Endodermal cell (in vitro differentiated cells): ENCODE measurements at regions not wholly inside any gene's neighbourhood (a gene's known extent, or its start where the extent isn't known, plus 50 kb on each side); places are given as distances from the start of the nearest gene placed in this dataset.

ENCODE experiments used
- DNase-seq: peaks from one replicate; pipeline ENCODE4 v3.0.0-alpha.2; 2017
- H3K27ac ChIP-seq: 2 replicates; pipeline ENCODE4 v1.5.1; 2013; ENCODE audit warnings: mild to moderate bottlenecking, low read depth, low read length, moderate library complexity
- H3K27me3 ChIP-seq: 2 replicates; pipeline ENCODE4 v1.6.1; 2013; ENCODE audit warnings: mild to moderate bottlenecking, low read length, moderate library complexity; ENCODE audit not compliant: insufficient read depth, control insufficient read depth, poor library complexity, severe bottlenecking
- H3K36me3 ChIP-seq: 2 replicates; pipeline ENCODE4 v1.7.0; 2013; ENCODE audit warnings: mild to moderate bottlenecking, low read length, moderate library complexity; ENCODE audit not compliant: control insufficient read depth, insufficient read depth
- H3K4me1 ChIP-seq: one replicate; pipeline ENCODE4 v1.7.0; 2013; ENCODE audit warnings: low read length; ENCODE audit not compliant: control insufficient read depth, insufficient read depth
- H3K4me3 ChIP-seq: 2 replicates; pipeline ENCODE4 v1.5.1; 2013; ENCODE audit warnings: mild to moderate bottlenecking, low read length, moderate library complexity
- H3K9ac ChIP-seq: 2 replicates; pipeline ENCODE4 v1.6.1; 2013; ENCODE audit warnings: mild to moderate bottlenecking, low read length, moderate library complexity; ENCODE audit not compliant: poor library complexity, severe bottlenecking; ENCODE audit errors: extremely low read depth
- H3K9me3 ChIP-seq: 2 replicates; pipeline ENCODE4 v1.6.1; 2013; ENCODE audit warnings: mild to moderate bottlenecking, low read length, moderate library complexity; ENCODE audit not compliant: control insufficient read depth
- H3K27ac Mint-ChIP-seq: 2 replicates; pipeline ENCODE4 v1.8.0; 2020; ENCODE audit warnings: mixed read lengths
- H3K27me3 Mint-ChIP-seq: 2 replicates; pipeline ENCODE4 v1.8.0; 2021; ENCODE audit warnings: mild to moderate bottlenecking, mixed read lengths; ENCODE audit not compliant: insufficient read depth
- H3K36me3 Mint-ChIP-seq: 2 replicates; pipeline ENCODE4 v1.8.0; 2020; ENCODE audit warnings: low read depth, mixed read lengths
- H3K4me1 Mint-ChIP-seq: 2 replicates; pipeline ENCODE4 v1.8.0; 2020; ENCODE audit warnings: mixed read lengths
- H3K4me3 Mint-ChIP-seq: 2 replicates; pipeline ENCODE4 v1.8.0; 2020; ENCODE audit warnings: mild to moderate bottlenecking, moderate library complexity, mixed read lengths
- H3K9me3 Mint-ChIP-seq: 2 replicates; pipeline ENCODE4 v1.8.0; 2020; ENCODE audit warnings: mild to moderate bottlenecking, mixed read lengths
- whole genome bisulfite sequencing, 2 experiments: methylation state at CpG; one replicate each; pipeline versions ENCODE4 v1.1.5 to v1.1.7; 2013; ENCODE audit warnings: missing lambda C conversion rate in 2 of 2, mixed read lengths in 1 of 2; ENCODE audit not compliant: insufficient coverage in 1 of 2, insufficient read length in 1 of 2; 5-methylcytosine and 5-hydroxymethylcytosine counted together
- TF ChIP-seq, protein P1 (sequence below): fragments of 200-600 bp; sonication (generic); conservative IDR thresholded peaks from 2 replicates; pipeline ENCODE4 v1.5.0; 2021; ENCODE audit warnings: antibody characterized with exemption, mild to moderate bottlenecking

DNA sequence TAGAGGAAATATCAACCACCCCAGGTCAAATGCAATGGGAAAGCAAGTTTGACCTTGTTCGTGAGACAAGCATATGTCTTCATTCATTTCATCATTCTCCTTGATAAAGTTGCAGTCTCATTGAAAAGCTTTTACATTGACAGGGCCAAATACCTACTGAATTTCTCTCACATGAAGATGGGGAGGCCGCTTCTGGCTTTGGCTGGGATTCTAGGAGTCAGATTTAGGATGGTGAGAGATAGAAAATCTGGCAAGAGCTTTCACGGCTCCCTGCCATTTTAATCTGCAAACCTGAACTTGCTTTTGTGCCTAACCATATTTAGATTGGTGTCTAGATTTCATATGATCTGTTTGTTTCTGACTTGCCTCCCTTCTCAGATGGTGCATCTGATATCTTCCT lies 88.0 kb downstream of the TMEM100 start:
- H3K36me3 ChIP-seq, result no peaks in the 10 kb centered on the region
- peaks cover 24% of the 10 kb centered on the region for H3K4me1 ChIP-seq
- 80 to 98% methylated on average over 1 to 3 of the region's 3 CpGs for WGBS, 2 experiments
- no peak overlapping the region for H3K4me3 ChIP-seq
- no peak for DNase-seq
- H3K27me3 ChIP-seq, result no peaks in the 10 kb centered on the region
- TF ChIP-seq, protein P1, sequence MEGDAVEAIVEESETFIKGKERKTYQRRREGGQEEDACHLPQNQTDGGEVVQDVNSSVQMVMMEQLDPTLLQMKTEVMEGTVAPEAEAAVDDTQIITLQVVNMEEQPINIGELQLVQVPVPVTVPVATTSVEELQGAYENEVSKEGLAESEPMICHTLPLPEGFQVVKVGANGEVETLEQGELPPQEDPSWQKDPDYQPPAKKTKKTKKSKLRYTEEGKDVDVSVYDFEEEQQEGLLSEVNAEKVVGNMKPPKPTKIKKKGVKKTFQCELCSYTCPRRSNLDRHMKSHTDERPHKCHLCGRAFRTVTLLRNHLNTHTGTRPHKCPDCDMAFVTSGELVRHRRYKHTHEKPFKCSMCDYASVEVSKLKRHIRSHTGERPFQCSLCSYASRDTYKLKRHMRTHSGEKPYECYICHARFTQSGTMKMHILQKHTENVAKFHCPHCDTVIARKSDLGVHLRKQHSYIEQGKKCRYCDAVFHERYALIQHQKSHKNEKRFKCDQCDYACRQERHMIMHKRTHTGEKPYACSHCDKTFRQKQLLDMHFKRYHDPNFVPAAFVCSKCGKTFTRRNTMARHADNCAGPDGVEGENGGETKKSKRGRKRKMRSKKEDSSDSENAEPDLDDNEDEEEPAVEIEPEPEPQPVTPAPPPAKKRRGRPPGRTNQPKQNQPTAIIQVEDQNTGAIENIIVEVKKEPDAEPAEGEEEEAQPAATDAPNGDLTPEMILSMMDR, result no peak
- H3K9ac ChIP-seq, result no peak overlapping the region
- Mint-ChIP-seq H3K9me3 (no peaks in the 10 kb centered on the region), H3K4me3 (no peak overlapping the region), H3K27ac (no peak overlapping the region), H3K27me3 (peaks cover 17% of the 10 kb centered on the region), H3K4me1 (peaks cover 59% of the 10 kb centered on the region), H3K36me3 (no peaks in the 10 kb centered on the region)
- H3K9me3 ChIP-seq, result no peaks in the 10 kb centered on the region
- no peak overlapping the region for H3K27ac ChIP-seq

DNA sequence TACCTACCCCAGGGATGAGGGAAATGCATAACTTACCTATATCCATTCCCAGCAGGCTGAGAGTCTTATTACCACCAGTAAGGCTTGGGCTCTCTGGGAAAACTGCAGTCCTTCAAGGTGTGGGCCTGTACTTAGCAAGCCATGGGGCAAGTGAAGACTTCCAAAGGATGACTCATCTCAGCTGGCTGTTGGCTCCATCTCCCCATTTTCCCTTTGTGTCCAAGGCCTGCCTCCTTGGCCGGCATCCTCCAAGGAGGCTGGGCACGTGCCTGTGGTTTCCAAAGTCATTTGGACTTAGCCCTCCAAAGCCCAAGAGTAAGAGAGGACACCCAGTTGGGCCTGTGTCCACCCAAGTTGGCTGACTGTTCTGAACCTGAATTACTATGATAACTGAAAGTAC lies 89.8 kb downstream of the TMEM100 start:
- 95% methylated on average over 2 of the region's 2 CpGs; no CpG with 5 or more reads in 1 of the 2 experiments for WGBS, 2 experiments
- H3K4me3 ChIP-seq, result no peak overlapping the region
- H3K4me1 ChIP-seq, result peaks cover 18% of the 10 kb centered on the region
- no peaks in the 10 kb centered on the region for H3K36me3 ChIP-seq
- no peaks in the 10 kb centered on the region for H3K27me3 ChIP-seq
- TF ChIP-seq, protein P1, result no peak
- H3K4me3 Mint-ChIP-seq, result no peak overlapping the region
- no peak overlapping the region for H3K27ac Mint-ChIP-seq
- H3K36me3 Mint-ChIP-seq, result peaks cover 1% of the 10 kb centered on the region
- H3K9ac ChIP-seq, result no peak overlapping the region
- H3K27ac ChIP-seq, result no peak overlapping the region
- peaks cover 2% of the 10 kb centered on the region for H3K9me3 Mint-ChIP-seq
- peaks cover 46% of the 10 kb centered on the region for H3K4me1 Mint-ChIP-seq
- peaks cover 19% of the 10 kb centered on the region for H3K27me3 Mint-ChIP-seq
- peaks cover 6% of the 10 kb centered on the region for H3K9me3 ChIP-seq
- DNase-seq, result no peak

DNA sequence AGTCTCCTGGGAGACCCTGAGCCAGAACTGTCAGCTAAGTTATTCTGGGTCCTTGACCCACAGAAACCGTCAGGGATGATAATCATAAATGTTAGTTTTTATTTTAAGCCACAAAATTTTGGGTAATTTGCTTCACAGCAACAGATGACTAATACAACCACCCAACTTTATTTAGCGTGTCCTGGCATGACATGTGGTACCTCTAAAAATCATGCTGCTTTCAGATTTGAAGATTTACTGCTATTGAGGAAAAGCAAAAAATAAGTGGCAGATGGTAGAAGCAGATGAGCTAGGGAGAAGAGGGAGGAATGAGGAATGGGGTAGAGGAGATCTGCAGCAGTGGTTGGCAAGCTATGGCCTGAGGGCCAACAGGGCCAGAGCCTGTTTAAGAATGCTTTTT lies 90.4 kb downstream of the TMEM100 start:
- Histone ChIP-seq H3K4me1 (peaks cover 18% of the 10 kb centered on the region), H3K27me3 (no peaks in the 10 kb centered on the region), H3K27ac (no peak overlapping the region), H3K9ac (no peak overlapping the region), H3K36me3 (no peaks in the 10 kb centered on the region), H3K9me3 (peaks cover 13% of the 10 kb centered on the region), H3K4me3 (no peak overlapping the region)
- H3K4me1 Mint-ChIP-seq, result peaks cover 46% of the 10 kb centered on the region
- TF ChIP-seq, protein P1, result no peak
- DNase-seq, result no peak
- H3K27ac Mint-ChIP-seq, result no peak overlapping the region
- peaks cover 5% of the 10 kb centered on the region for H3K9me3 Mint-ChIP-seq
- H3K4me3 Mint-ChIP-seq, result no peak overlapping the region
- peaks cover 1% of the 10 kb centered on the region for H3K36me3 Mint-ChIP-seq
- H3K27me3 Mint-ChIP-seq, result peaks cover 19% of the 10 kb centered on the region
- 83 to 95% methylated on average over 1 to 2 of the region's 2 CpGs for WGBS, 2 experiments
